ENCODE measurements at regions not wholly inside any gene's neighbourhood (a gene's known extent, or its start where the extent isn't known, plus 50 kb on each side); places are given as distances from the start of the nearest gene placed in this dataset.

DNA sequence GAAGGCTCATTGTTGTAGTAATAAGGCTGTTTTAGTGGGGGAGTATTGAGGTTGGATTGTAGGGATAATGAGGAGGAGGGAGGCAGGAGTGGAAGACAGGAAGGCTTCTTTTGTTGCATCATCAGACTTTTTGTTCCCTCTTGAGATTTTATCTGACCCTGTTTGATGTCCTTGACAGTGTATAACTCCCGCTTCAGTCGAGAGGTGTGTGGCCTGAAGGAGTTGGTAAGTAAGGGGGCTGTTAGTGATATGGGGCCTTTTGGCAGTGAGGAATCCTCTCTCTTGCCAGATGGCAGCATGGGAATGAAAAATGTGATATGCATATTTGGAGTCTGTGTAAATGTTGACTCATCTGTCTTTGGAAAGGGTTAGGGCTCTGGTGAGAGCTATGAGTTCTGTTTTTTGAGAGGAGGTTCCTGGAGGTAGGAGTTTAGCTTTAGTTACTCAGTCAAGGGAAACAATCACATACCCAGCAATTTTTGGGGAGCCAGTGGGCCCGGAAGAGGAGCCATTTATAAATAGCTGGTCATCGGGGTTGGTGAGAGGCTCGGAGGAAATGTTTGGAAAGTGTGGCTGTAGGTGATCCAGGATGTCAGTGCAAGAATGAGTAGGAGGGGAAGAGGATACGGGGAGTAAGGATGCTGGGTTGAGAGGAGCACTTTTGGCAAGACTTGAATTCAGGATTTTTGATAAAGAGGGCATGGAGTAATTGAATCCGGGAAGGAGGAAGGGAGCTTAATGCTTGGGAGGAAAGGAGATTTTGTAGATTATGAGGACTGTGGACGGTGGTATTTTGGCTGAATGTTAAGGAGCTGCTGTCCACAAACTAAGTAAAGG, 136.7 kb upstream of the ETV3 start:
- H3K4me3 ChIP-seq (ENCODE audit: insufficient read length, low read depth): peak overlapping the region; percentile 13
- H3K9me3 ChIP-seq (ENCODE audit: insufficient read depth, low read length): peaks cover 12% of the 10 kb centered on the region; the same call in 1 of the 2 replicates
- H3K9ac ChIP-seq (ENCODE audit: insufficient read length, low read depth): no peak overlapping the region
- TF ChIP-seq YY1 (IDR thresholded peaks at IDR 0.05; ENCODE audit: insufficient read depth, insufficient read length): no peak
- no peak for TF ChIP-seq SUZ12 (IDR thresholded peaks at IDR 0.05; ENCODE audit: extremely low read depth, insufficient read depth, insufficient read length)
- TF ChIP-seq ZNF274 (IDR thresholded peaks at IDR 0.05; ENCODE audit: low read depth, low read length): no peak
- peak; percentile 6 for DNase-seq (ENCODE audit: low read depth, low spot score)
- no peaks in the 10 kb centered on the region for H3K36me3 ChIP-seq (ENCODE audit: insufficient read depth, insufficient read length, low read length)
- H3K4me1 ChIP-seq (ENCODE audit: insufficient read depth, insufficient read length): peaks cover 14% of the 10 kb centered on the region
- peaks cover 30% of the 10 kb centered on the region for H3K27me3 ChIP-seq (ENCODE audit: insufficient read depth, insufficient read length)

DNA sequence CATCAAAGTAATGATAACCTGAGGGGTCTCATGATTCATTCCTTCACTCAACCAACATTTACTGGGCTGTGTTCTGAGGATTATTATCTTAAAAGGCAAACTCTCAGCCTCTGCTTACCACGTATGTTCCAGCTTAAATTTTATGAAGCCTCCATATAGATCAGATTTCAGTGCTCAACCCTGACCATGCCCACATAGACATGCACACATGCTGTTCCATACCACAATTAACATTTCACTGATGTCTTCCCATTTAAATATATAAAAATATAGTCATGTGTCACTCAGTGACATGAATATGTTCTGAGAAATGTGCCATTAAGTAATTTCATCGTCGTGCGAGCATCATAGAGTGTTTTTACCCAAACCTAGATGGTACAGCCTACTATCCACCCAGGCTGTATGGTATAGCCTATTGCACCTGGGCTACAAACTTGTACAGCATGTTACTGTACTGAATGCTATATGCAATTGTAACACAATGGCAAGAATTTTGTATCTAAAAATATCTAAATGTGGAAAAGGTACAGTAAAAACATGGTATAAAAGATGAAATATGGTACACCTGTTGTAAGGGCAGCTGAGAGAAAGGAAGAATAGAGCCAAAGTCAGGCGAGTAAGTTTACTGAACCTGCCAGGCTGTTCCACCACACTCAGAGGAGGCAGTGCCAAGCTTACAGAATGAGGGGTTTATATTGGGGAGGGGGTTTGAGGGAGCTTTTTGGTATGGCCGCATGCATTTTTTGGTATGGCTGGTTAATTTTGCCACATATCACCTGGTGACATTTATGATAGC, 134.7 kb upstream of the ETV3 start:
- no peak for DNase-seq (ENCODE audit: low read depth, low spot score)
- H3K36me3 ChIP-seq (ENCODE audit: insufficient read depth, insufficient read length, low read length): no peaks in the 10 kb centered on the region
- H3K27me3 ChIP-seq (ENCODE audit: insufficient read depth, insufficient read length): peaks cover 39% of the 10 kb centered on the region
- H3K9ac ChIP-seq (ENCODE audit: insufficient read length, low read depth): no peak overlapping the region
- peaks cover 9% of the 10 kb centered on the region for H3K4me1 ChIP-seq (ENCODE audit: insufficient read depth, insufficient read length)
- peaks cover 12% of the 10 kb centered on the region; the same call in 1 of the 2 replicates for H3K9me3 ChIP-seq (ENCODE audit: insufficient read depth, low read length)
- no peak overlapping the region for H3K4me3 ChIP-seq (ENCODE audit: insufficient read length, low read depth)
- no peak for TF ChIP-seq ZNF274 (IDR thresholded peaks at IDR 0.05; ENCODE audit: low read depth, low read length)
- no peak for TF ChIP-seq SUZ12 (IDR thresholded peaks at IDR 0.05; ENCODE audit: extremely low read depth, insufficient read depth, insufficient read length)
- TF ChIP-seq YY1 (IDR thresholded peaks at IDR 0.05; ENCODE audit: insufficient read depth, insufficient read length): no peak

DNA sequence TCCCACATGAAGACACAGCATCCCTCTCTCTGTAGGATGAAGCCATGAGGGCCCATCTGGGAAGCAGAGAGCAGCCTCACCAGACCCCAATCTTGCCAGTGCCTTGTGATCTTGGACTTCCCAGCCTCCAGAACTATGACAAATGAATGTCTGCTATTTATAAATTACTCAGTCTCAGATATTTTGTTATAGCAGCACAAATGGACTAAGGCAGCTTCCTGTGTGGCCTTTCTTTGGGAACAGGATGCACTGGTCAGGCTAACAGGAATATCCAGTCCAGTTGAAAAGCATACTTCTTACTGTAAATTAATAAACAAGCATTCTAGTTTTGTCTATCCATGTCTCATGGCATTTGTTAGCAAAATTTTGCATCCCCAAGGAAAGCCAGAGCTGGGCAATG, 134.1 kb upstream of the ETV3 start:
- Histone ChIP-seq H3K4me1 (ENCODE audit: insufficient read depth, insufficient read length) (peaks cover 11% of the 10 kb centered on the region), H3K4me3 (ENCODE audit: insufficient read length, low read depth) (no peak overlapping the region), H3K9ac (ENCODE audit: insufficient read length, low read depth) (no peak overlapping the region), H3K27me3 (ENCODE audit: insufficient read depth, insufficient read length) (peaks cover 39% of the 10 kb centered on the region), H3K36me3 (ENCODE audit: insufficient read depth, insufficient read length, low read length) (no peaks in the 10 kb centered on the region), H3K9me3 (ENCODE audit: insufficient read depth, low read length) (peaks cover 12% of the 10 kb centered on the region; the same call in 1 of the 2 replicates)
- DNase-seq (ENCODE audit: low read depth, low spot score): no peak
- TF ChIP-seq SUZ12 (IDR thresholded peaks at IDR 0.05; ENCODE audit: extremely low read depth, insufficient read depth, insufficient read length) (no peak), YY1 (IDR thresholded peaks at IDR 0.05; ENCODE audit: insufficient read depth, insufficient read length) (no peak), ZNF274 (IDR thresholded peaks at IDR 0.05; ENCODE audit: low read depth, low read length) (no peak)

DNA sequence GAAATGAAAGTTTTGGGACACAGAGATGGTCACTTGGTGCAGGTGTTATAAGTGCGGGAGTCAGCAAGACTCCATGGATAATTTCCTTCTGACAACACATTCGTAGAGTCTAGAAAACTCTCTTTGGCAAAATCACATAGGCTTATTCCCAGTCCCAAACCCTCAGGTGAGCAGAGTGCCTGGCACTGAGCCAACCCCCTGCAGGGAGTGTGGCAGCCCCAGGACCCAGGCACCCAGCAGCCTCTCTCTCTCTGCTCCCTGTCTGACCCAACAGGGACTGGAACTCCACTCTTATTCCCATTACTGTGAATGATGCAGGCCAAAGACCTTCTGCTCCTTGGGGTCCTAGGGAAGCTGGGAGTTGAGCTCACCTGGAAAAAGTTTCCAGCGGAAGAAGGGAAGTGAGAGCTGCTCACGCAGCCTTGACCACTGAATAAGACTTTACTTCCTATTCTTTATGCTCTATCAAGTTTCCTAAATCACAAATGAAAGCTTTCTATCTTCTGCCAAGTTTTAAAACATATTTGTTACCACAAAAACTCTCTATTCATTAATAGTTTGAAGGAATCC, 132.6 kb upstream of the ETV3 start:
- TF ChIP-seq YY1 (IDR thresholded peaks at IDR 0.05; ENCODE audit: insufficient read depth, insufficient read length): no peak
- TF ChIP-seq ZNF274 (IDR thresholded peaks at IDR 0.05; ENCODE audit: low read depth, low read length): no peak
- TF ChIP-seq SUZ12 (IDR thresholded peaks at IDR 0.05; ENCODE audit: extremely low read depth, insufficient read depth, insufficient read length): no peak
- H3K9ac ChIP-seq (ENCODE audit: insufficient read length, low read depth): no peak overlapping the region
- H3K4me1 ChIP-seq (ENCODE audit: insufficient read depth, insufficient read length): peaks cover 11% of the 10 kb centered on the region
- H3K9me3 ChIP-seq (ENCODE audit: insufficient read depth, low read length): peaks cover 12% of the 10 kb centered on the region; the same call in 1 of the 2 replicates
- no peaks in the 10 kb centered on the region for H3K36me3 ChIP-seq (ENCODE audit: insufficient read depth, insufficient read length, low read length)
- DNase-seq (ENCODE audit: low read depth, low spot score): no peak
- H3K27me3 ChIP-seq (ENCODE audit: insufficient read depth, insufficient read length): peaks cover 39% of the 10 kb centered on the region
- no peak overlapping the region for H3K4me3 ChIP-seq (ENCODE audit: insufficient read length, low read depth)

DNA sequence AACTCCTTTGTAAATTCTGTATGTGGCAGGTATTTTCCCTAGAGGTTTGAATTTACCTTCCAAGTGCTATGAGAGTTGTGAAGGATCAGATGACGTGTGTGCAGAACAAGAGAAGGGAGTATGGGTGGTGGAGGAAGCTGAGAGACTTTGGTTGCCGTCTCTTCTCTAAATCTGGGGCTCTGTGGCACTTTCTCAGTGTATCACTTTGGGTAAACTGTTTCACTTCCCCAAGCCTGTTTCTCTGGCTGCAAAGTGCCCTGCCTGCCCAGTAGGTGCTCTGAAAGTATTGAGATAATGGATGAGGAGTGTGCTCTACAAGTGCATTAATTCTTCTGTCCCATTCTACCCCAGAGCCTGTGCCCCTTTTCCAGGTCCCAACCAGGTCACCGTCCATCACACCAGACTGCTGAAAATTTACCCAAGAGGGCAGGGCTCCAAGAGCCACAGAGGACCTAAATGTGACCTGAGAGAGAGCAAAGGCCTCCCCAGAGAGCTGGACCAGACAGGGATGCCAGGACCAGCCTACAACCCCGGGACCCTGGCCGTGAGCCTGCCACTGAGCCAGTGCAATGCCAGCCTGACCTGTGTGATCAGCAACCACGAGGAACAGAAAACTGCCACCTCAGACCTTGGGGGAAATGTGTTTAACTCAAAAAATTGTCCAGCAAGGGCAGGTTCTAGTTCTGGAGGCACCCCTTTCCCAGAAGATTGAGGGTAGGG, 131.6 kb upstream of the ETV3 start:
- H3K9me3 ChIP-seq (ENCODE audit: insufficient read depth, low read length): peaks cover 12% of the 10 kb centered on the region; the same call in 1 of the 2 replicates
- peaks cover 41% of the 10 kb centered on the region for H3K27me3 ChIP-seq (ENCODE audit: insufficient read depth, insufficient read length)
- no peak overlapping the region for H3K9ac ChIP-seq (ENCODE audit: insufficient read length, low read depth)
- H3K4me3 ChIP-seq (ENCODE audit: insufficient read length, low read depth): no peak overlapping the region
- peaks cover 7% of the 10 kb centered on the region for H3K4me1 ChIP-seq (ENCODE audit: insufficient read depth, insufficient read length)
- TF ChIP-seq SUZ12 (IDR thresholded peaks at IDR 0.05; ENCODE audit: extremely low read depth, insufficient read depth, insufficient read length) (no peak), YY1 (IDR thresholded peaks at IDR 0.05; ENCODE audit: insufficient read depth, insufficient read length) (no peak), ZNF274 (IDR thresholded peaks at IDR 0.05; ENCODE audit: low read depth, low read length) (no peak)
- no peaks in the 10 kb centered on the region for H3K36me3 ChIP-seq (ENCODE audit: insufficient read depth, insufficient read length, low read length)
- DNase-seq (ENCODE audit: low read depth, low spot score): no peak

DNA sequence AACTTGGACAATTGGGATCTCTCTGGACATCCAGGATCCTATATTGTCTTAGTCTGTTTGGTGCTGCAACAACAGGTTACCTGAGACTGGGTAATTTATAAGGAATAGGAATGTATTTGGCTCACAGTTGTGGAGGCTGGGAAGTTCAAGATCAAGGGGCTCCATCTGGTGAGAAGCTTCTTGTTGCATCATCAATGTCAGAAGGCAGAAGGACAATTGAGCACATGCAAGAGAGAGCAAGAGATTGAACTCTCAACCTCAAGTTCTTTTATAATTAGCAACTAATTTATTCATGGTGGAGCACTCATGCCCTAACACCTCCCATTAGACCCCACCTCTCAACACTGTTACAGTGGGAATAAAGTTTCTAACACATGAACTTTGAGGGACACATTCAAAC, 124.7 kb upstream of the ETV3 start:
- Histone ChIP-seq H3K4me3 (ENCODE audit: insufficient read length, low read depth) (no peak overlapping the region), H3K9me3 (ENCODE audit: insufficient read depth, low read length) (no peaks in the 10 kb centered on the region), H3K36me3 (ENCODE audit: insufficient read depth, insufficient read length, low read length) (no peaks in the 10 kb centered on the region), H3K27me3 (ENCODE audit: insufficient read depth, insufficient read length) (peaks cover 2% of the 10 kb centered on the region), H3K4me1 (ENCODE audit: insufficient read depth, insufficient read length) (peaks cover 1% of the 10 kb centered on the region), H3K9ac (ENCODE audit: insufficient read length, low read depth) (no peak overlapping the region)
- TF ChIP-seq YY1 (IDR thresholded peaks at IDR 0.05; ENCODE audit: insufficient read depth, insufficient read length) (no peak), ZNF274 (IDR thresholded peaks at IDR 0.05; ENCODE audit: low read depth, low read length) (no peak), SUZ12 (IDR thresholded peaks at IDR 0.05; ENCODE audit: extremely low read depth, insufficient read depth, insufficient read length) (no peak)
- no peak for DNase-seq (ENCODE audit: low read depth, low spot score)
